ENCODE measurements at regions not wholly inside any gene's neighbourhood (a gene's known extent, or its start where the extent isn't known, plus 50 kb on each side); places are given as distances from the start of the nearest gene placed in this dataset.

DNA sequence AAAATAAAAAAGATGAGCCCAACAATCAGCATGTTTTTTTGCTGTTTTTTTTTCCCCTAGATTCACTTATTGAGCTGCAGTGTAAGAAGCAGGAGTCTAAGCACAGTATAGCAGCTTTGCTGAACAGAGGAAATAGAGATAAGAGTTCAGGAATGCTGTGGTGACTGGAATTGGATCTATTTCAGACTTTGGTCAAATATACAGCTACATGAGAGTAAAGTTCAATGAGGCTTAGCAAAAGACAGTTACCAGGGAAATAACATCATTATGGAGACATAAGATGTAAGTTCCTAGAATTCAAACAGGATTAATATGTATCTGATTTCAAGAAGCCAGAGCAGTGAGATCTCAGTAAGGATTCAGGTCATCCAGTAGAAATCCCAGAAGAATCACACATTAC is 613.0 kb downstream of the RPS29 start:
- H3K4me2 ChIP-seq (ENCODE audit: low read length): no peak overlapping the region
- no peak overlapping the region for H4K12ac ChIP-seq (ENCODE audit: low read depth, low read length)
- no peak overlapping the region for H2BK120ac ChIP-seq (ENCODE audit: insufficient read depth, low read length, poor library complexity)
- no peak overlapping the region for H2AK5ac ChIP-seq (ENCODE audit: low read length)
- no peak overlapping the region for H2AFZ ChIP-seq (ENCODE audit: insufficient read depth, low read length, poor library complexity)
- no peak overlapping the region for H3K4me3 ChIP-seq (ENCODE audit: low read depth, low read length)
- H2BK12ac ChIP-seq (ENCODE audit: low read length): no peak overlapping the region
- no peak overlapping the region for H3K23ac ChIP-seq (ENCODE audit: low read length)
- H4K91ac ChIP-seq (ENCODE audit: low read depth, low read length): no peak overlapping the region
- no peaks in the 10 kb centered on the region for H3K79me2 ChIP-seq (ENCODE audit: control insufficient read depth, insufficient read depth, low read length, poor library complexity)
- DNase-seq: no peak
- H4K8ac ChIP-seq (ENCODE audit: low read depth, low read length): no peak overlapping the region
- H3K4ac ChIP-seq (ENCODE audit: low read depth, low read length): no peak overlapping the region
- no peak overlapping the region for H3K9ac ChIP-seq (ENCODE audit: low read length)
- H3K27ac ChIP-seq (ENCODE audit: low read depth, low read length): no peak overlapping the region
- no peak overlapping the region for H3K18ac ChIP-seq (ENCODE audit: low read length)
- H3K14ac ChIP-seq (ENCODE audit: low read length): no peak overlapping the region
- no peaks in the 10 kb centered on the region for H3K9me3 ChIP-seq (ENCODE audit: insufficient read depth, low read depth, low read length)
- no peaks in the 10 kb centered on the region for H3K27me3 ChIP-seq (ENCODE audit: insufficient read depth, low read length)
- no peaks in the 10 kb centered on the region for H3K36me3 ChIP-seq (ENCODE audit: control insufficient read depth in 1 of 2, insufficient read depth in 2 of 2, low read length in 2 of 2)
- no peak overlapping the region for H2BK5ac ChIP-seq (ENCODE audit: low read depth, low read length, poor library complexity)
- H3K79me1 ChIP-seq (ENCODE audit: low read length): no peaks in the 10 kb centered on the region
- H3K4me1 ChIP-seq (ENCODE audit: control insufficient read depth in 1 of 2, insufficient read depth in 2 of 2, low read length in 2 of 2): no peaks in the 10 kb centered on the region

DNA sequence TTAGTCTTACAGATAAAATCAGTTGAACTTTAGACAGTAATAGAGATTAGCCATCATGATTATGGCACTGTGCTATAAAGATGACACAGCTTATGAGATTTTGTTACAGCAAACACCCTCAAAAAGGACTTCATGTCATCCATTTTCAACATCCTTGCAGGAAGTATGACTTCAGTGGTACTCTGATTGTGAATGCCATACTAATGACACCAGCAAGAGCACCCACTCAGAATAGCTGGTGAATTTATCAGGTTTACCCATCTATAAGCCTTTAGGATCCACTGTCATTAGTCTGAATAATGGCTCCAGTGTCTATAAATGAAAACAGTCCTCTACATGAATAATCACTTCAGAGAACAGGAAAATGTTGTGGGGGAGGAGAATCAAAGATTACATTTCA is 615.2 kb downstream of the RPS29 start:
- DNase-seq: no peak
- H3K18ac ChIP-seq (ENCODE audit: low read length): no peak overlapping the region
- no peak overlapping the region for H3K4me2 ChIP-seq (ENCODE audit: low read length)
- H3K79me2 ChIP-seq (ENCODE audit: control insufficient read depth, insufficient read depth, low read length, poor library complexity): no peaks in the 10 kb centered on the region
- H3K27me3 ChIP-seq (ENCODE audit: insufficient read depth, low read length): no peaks in the 10 kb centered on the region
- H2BK12ac ChIP-seq (ENCODE audit: low read length): no peak overlapping the region
- H3K4ac ChIP-seq (ENCODE audit: low read depth, low read length): no peak overlapping the region
- H3K4me1 ChIP-seq (ENCODE audit: control insufficient read depth in 1 of 2, insufficient read depth in 2 of 2, low read length in 2 of 2): no peaks in the 10 kb centered on the region
- no peaks in the 10 kb centered on the region for H3K79me1 ChIP-seq (ENCODE audit: low read length)
- no peak overlapping the region for H4K91ac ChIP-seq (ENCODE audit: low read depth, low read length)
- H3K27ac ChIP-seq (ENCODE audit: low read depth, low read length): no peak overlapping the region
- H2BK120ac ChIP-seq (ENCODE audit: insufficient read depth, low read length, poor library complexity): no peak overlapping the region
- H3K9me3 ChIP-seq (ENCODE audit: insufficient read depth, low read depth, low read length): no peaks in the 10 kb centered on the region
- H3K9ac ChIP-seq (ENCODE audit: low read length): no peak overlapping the region
- no peak overlapping the region for H2AK5ac ChIP-seq (ENCODE audit: low read length)
- H2AFZ ChIP-seq (ENCODE audit: insufficient read depth, low read length, poor library complexity): no peak overlapping the region
- no peak overlapping the region for H3K23ac ChIP-seq (ENCODE audit: low read length)
- H3K14ac ChIP-seq (ENCODE audit: low read length): no peak overlapping the region
- no peak overlapping the region for H4K12ac ChIP-seq (ENCODE audit: low read depth, low read length)
- no peak overlapping the region for H3K4me3 ChIP-seq (ENCODE audit: low read depth, low read length)
- no peak overlapping the region for H4K8ac ChIP-seq (ENCODE audit: low read depth, low read length)
- H2BK5ac ChIP-seq (ENCODE audit: low read depth, low read length, poor library complexity): no peak overlapping the region
- H3K36me3 ChIP-seq (ENCODE audit: control insufficient read depth in 1 of 2, insufficient read depth in 2 of 2, low read length in 2 of 2): no peaks in the 10 kb centered on the region

DNA sequence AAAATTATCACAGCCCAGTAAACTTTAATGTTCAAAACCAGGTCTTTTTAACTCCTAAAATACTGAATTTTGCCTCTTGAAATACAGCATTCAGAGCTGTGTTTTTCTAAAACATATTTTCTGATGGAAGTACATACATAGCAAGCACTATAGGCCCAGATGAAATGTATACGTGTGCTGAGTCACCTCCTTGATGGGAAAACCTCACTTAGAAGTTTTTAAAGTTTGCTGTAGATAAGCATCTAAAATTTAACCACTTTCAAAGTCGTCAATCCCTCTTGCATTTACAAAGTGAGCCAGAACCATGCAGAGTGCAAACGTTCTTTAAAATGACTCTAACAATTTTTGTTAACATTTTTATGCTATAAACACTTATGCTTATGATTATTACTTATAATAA is 618.8 kb downstream of the RPS29 start:
- Histone ChIP-seq H3K9ac (ENCODE audit: low read length) (no peak overlapping the region), H4K91ac (ENCODE audit: low read depth, low read length) (no peak overlapping the region), H2BK120ac (ENCODE audit: insufficient read depth, low read length, poor library complexity) (no peak overlapping the region), H3K4me1 (ENCODE audit: control insufficient read depth in 1 of 2, insufficient read depth in 2 of 2, low read length in 2 of 2) (no peaks in the 10 kb centered on the region), H3K9me3 (ENCODE audit: insufficient read depth, low read depth, low read length) (no peaks in the 10 kb centered on the region), H3K4me2 (ENCODE audit: low read length) (no peak overlapping the region), H3K36me3 (ENCODE audit: control insufficient read depth in 1 of 2, insufficient read depth in 2 of 2, low read length in 2 of 2) (no peaks in the 10 kb centered on the region), H3K79me2 (ENCODE audit: control insufficient read depth, insufficient read depth, low read length, poor library complexity) (no peaks in the 10 kb centered on the region), H2BK12ac (ENCODE audit: low read length) (no peak overlapping the region), H3K4ac (ENCODE audit: low read depth, low read length) (no peak overlapping the region), H4K8ac (ENCODE audit: low read depth, low read length) (no peak overlapping the region), H3K23ac (ENCODE audit: low read length) (no peak overlapping the region), H4K12ac (ENCODE audit: low read depth, low read length) (no peak overlapping the region), H3K18ac (ENCODE audit: low read length) (no peak overlapping the region), H3K79me1 (ENCODE audit: low read length) (no peaks in the 10 kb centered on the region), H3K27me3 (ENCODE audit: insufficient read depth, low read length) (no peaks in the 10 kb centered on the region), H3K14ac (ENCODE audit: low read length) (no peak overlapping the region), H3K27ac (ENCODE audit: low read depth, low read length) (no peak overlapping the region), H2BK5ac (ENCODE audit: low read depth, low read length, poor library complexity) (no peak overlapping the region), H2AFZ (ENCODE audit: insufficient read depth, low read length, poor library complexity) (no peak overlapping the region), H3K4me3 (ENCODE audit: low read depth, low read length) (no peak overlapping the region), H2AK5ac (ENCODE audit: low read length) (no peak overlapping the region)
- no peak for DNase-seq
- WGBS (ENCODE audit: extremely low coverage, insufficient coverage, insufficient read length): no CpG with 5 or more reads among the region's 3 CpGs

DNA sequence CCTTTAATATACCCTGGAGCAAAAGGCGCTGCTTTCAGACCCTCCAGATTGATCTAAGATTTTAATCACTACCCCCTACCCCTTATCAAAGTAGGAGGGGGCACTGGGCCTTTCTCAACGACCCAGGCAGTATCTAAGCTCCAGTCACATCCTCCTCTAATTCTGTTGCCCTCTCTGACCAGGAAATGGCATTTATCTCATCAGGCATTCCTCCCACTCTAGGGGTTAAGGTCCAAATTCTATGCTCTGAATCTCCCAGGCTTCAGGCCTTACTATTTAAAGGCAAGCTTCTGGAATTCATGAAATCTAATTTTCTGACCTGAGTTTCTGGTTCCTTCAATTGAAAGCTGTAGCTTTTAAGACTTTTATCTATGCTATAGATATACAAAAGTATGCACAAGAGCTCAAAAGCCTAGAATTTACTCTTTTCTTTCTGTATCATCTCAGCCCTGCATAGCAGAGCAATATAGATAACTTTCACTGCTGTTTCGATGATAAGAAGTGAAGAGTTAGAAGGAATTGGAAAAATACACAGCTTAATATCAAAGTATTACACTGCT is 622.9 kb downstream of the RPS29 start:
- no peak for DNase-seq
- Histone ChIP-seq H3K23ac (ENCODE audit: low read length) (no peak overlapping the region), H3K36me3 (ENCODE audit: control insufficient read depth in 1 of 2, insufficient read depth in 2 of 2, low read length in 2 of 2) (no peaks in the 10 kb centered on the region), H4K8ac (ENCODE audit: low read depth, low read length) (no peak overlapping the region), H3K4me3 (ENCODE audit: low read depth, low read length) (no peak overlapping the region), H2AK5ac (ENCODE audit: low read length) (no peak overlapping the region), H4K12ac (ENCODE audit: low read depth, low read length) (no peak overlapping the region), H3K4me1 (ENCODE audit: control insufficient read depth in 1 of 2, insufficient read depth in 2 of 2, low read length in 2 of 2) (no peaks in the 10 kb centered on the region), H2BK120ac (ENCODE audit: insufficient read depth, low read length, poor library complexity) (no peak overlapping the region), H3K18ac (ENCODE audit: low read length) (no peak overlapping the region), H2BK12ac (ENCODE audit: low read length) (no peak overlapping the region), H3K79me1 (ENCODE audit: low read length) (no peaks in the 10 kb centered on the region), H3K4ac (ENCODE audit: low read depth, low read length) (no peak overlapping the region), H2AFZ (ENCODE audit: insufficient read depth, low read length, poor library complexity) (no peak overlapping the region), H3K9me3 (ENCODE audit: insufficient read depth, low read depth, low read length) (no peaks in the 10 kb centered on the region), H3K4me2 (ENCODE audit: low read length) (no peak overlapping the region), H3K9ac (ENCODE audit: low read length) (no peak overlapping the region), H3K79me2 (ENCODE audit: control insufficient read depth, insufficient read depth, low read length, poor library complexity) (no peaks in the 10 kb centered on the region), H3K27me3 (ENCODE audit: insufficient read depth, low read length) (no peaks in the 10 kb centered on the region), H3K27ac (ENCODE audit: low read depth, low read length) (no peak overlapping the region), H2BK5ac (ENCODE audit: low read depth, low read length, poor library complexity) (no peak overlapping the region), H3K14ac (ENCODE audit: low read length) (no peak overlapping the region), H4K91ac (ENCODE audit: low read depth, low read length) (no peak overlapping the region)
- no CpG with 5 or more reads among the region's 3 CpGs for WGBS (ENCODE audit: extremely low coverage, insufficient coverage, insufficient read length)
